SK-N-SH (cell line): ENCODE measurements at regions not wholly inside any gene's neighbourhood (a gene's known extent, or its start where the extent isn't known, plus 50 kb on each side); places are given as distances from the start of the nearest gene placed in this dataset.

Experiments used
- CTCF ChIA-PET: fragments of 300-600, 350-600 bp; formaldehyde crosslinking; extraction: SDS; loops from one replicate; lab custom pipeline; 2021; lab: Yijun Ruan, JAX
- POLR2A ChIA-PET: fragments of 350-600 bp; sonication (Branson Sonifier 250); formaldehyde crosslinking; extraction: SDS; loops from one replicate; lab custom pipeline; 2020; ENCODE audit warnings: antibody characterized with exemption, inconsistent platforms; lab: Yijun Ruan, JAX
- DNase-seq: peaks from one replicate; pipeline ENCODE4 v3.0.0; 2012
- H2AFZ ChIP-seq: fragments of 200-600 bp; sonication (generic); 2 replicates; pipeline ENCODE4 v1.8.1; 2016; ENCODE audit warnings: antibody characterized with exemption, mild to moderate bottlenecking, low read depth
- H3F3A ChIP-seq: fragments of 200-600 bp; sonication (generic); replicated peaks from 2 replicates; pipeline ENCODE3; 2016; ENCODE audit warnings: antibody characterized with exemption, mild to moderate bottlenecking; ENCODE audit not compliant: insufficient read depth
- H3K27ac ChIP-seq, 2 experiments: fragments of 200-500 bp in 1 of 2; fragments of 200-600 bp in 1 of 2; sonication (Bioruptor generic) in 1 of 2; sonication (generic), shearing (Covaris generic) in 1 of 2; 2 replicates each; pipeline versions ENCODE4 v1.5.1 to v1.6.1; 2014 to 2016; ENCODE audit warnings: low read depth in 2 of 2, inconsistent platforms in 1 of 2, low read length in 1 of 2, mild to moderate bottlenecking in 1 of 2, mixed read lengths in 1 of 2
- H3K27me3 ChIP-seq: fragments of 200-600 bp; sonication (generic), shearing (Covaris generic); 2 replicates; pipeline ENCODE4 v1.6.1; 2016; ENCODE audit warnings: mixed run types; ENCODE audit not compliant: insufficient read depth
- H3K36me3 ChIP-seq, 2 experiments: fragments of 200-500 bp in 1 of 2; fragments of 200-600 bp in 1 of 2; sonication (Bioruptor generic) in 1 of 2; sonication (generic) in 1 of 2; replicated peaks in 1 of 2; 2 replicates each; pipeline versions ENCODE3 to v1.5.1; 2014 to 2016; ENCODE audit warnings: low read length in 1 of 2, mild to moderate bottlenecking in 1 of 2; ENCODE audit not compliant: insufficient read depth in 2 of 2, control insufficient read depth in 1 of 2
- H3K4me1 ChIP-seq, 2 experiments: fragments of 200-500 bp in 1 of 2; fragments of 200-600 bp in 1 of 2; sonication (Bioruptor generic) in 1 of 2; sonication (generic), shearing (Covaris generic) in 1 of 2; 2 replicates each; pipeline versions ENCODE4 v1.5.1 to v1.6.1; 2014 to 2016; ENCODE audit warnings: low read depth in 1 of 2, low read length in 1 of 2, mixed run types in 1 of 2; ENCODE audit not compliant: insufficient read depth in 2 of 2, control insufficient read depth in 1 of 2
- H3K4me2 ChIP-seq: fragments of 200-600 bp; sonication (generic), shearing (Covaris generic); 2 replicates; pipeline ENCODE4 v1.6.1; 2017; ENCODE audit warnings: mixed run types
- H3K4me3 ChIP-seq, 2 experiments: fragments of 200-500 bp in 1 of 2; fragments of 200-600 bp in 1 of 2; sonication (Bioruptor generic) in 1 of 2; sonication (generic), shearing (Covaris generic) in 1 of 2; 2 replicates each; pipeline versions ENCODE4 v1.5.1 to v1.8.1; 2014 to 2016; ENCODE audit warnings: low read depth in 2 of 2, inconsistent platforms in 1 of 2, low read length in 1 of 2, mild to moderate bottlenecking in 1 of 2, mixed read lengths in 1 of 2, moderate library complexity in 1 of 2
- H3K79me2 ChIP-seq: fragments of 200-600 bp; sonication (generic); 2 replicates; pipeline ENCODE4 v1.8.1; 2017; ENCODE audit warnings: mild to moderate bottlenecking; ENCODE audit not compliant: insufficient read depth
- H3K9ac ChIP-seq: fragments of 200-600 bp; sonication (generic); 2 replicates; pipeline ENCODE4 v1.6.1; 2017; ENCODE audit warnings: mixed run types
- H3K9me2 ChIP-seq: fragments of 200-600 bp; sonication (generic); 2 replicates; pipeline ENCODE4 v1.6.1; 2017; ENCODE audit warnings: mixed run types
- H3K9me3 ChIP-seq: fragments of 200-600 bp; sonication (generic); 2 replicates; pipeline ENCODE4 v1.6.1; 2017; ENCODE audit warnings: mixed run types, mild to moderate bottlenecking, moderate library complexity
- H4K20me1 ChIP-seq: fragments of 200-600 bp; sonication (generic); 2 replicates; pipeline ENCODE4 v1.6.1; 2017; ENCODE audit warnings: mild to moderate bottlenecking, mixed run types; ENCODE audit not compliant: insufficient read depth
- EZH2phosphoT487 ChIP-seq: fragments of 200-600 bp; sonication (generic); IDR thresholded peaks from 2 replicates; pipeline ENCODE4 v1.6.1; 2017; ENCODE audit warnings: low read depth, mixed run types, mild to moderate bottlenecking, antibody characterized with exemption, moderate library complexity, borderline replicate concordance
- GABPA ChIP-seq: IDR thresholded peaks from 2 replicates; pipeline ENCODE4 v1.4.0; 2012; ENCODE audit warnings: low read depth, mild to moderate bottlenecking
- IRF3 ChIP-seq: fragments of 150-350 bp; IDR thresholded peaks from 2 replicates; pipeline ENCODE4 v1.6.1; 2016; ENCODE audit warnings: mild to moderate bottlenecking, low read depth, low read length
- PBX3 ChIP-seq: IDR thresholded peaks from 2 replicates; pipeline ENCODE4; 2012
- POLR2AphosphoS5 ChIP-seq: IDR thresholded peaks from 2 replicates; pipeline ENCODE4 v1.6.1; 2012; ENCODE audit warnings: low read depth, low read length
- RAD21 ChIP-seq: IDR thresholded peaks from 2 replicates; pipeline ENCODE4 v1.6.1; 2012; ENCODE audit warnings: mild to moderate bottlenecking, low read length
- RFX5 ChIP-seq: IDR thresholded peaks from 2 replicates; pipeline ENCODE4 v1.6.1; 2012; ENCODE audit warnings: mild to moderate bottlenecking, improper control_type of control experiment, low read length
- RXRA ChIP-seq: IDR thresholded peaks from 2 replicates; pipeline ENCODE4 v1.4.0; 2012; ENCODE audit warnings: low read depth, mild to moderate bottlenecking, borderline replicate concordance
- USF1 ChIP-seq: IDR thresholded peaks from 2 replicates; pipeline ENCODE4 v1.4.0; 2012; ENCODE audit warnings: low read depth, borderline replicate concordance
- USF2 ChIP-seq: fragments of 150-350 bp; IDR thresholded peaks from 2 replicates; pipeline ENCODE4 v1.6.1; 2017; ENCODE audit warnings: antibody characterized with exemption, low read length, low read depth, borderline replicate concordance
- WGBS: methylation state at CpG from one replicate; pipeline ENCODE4 v1.1.6; 2017; ENCODE audit warnings: low lambda C conversion rate; 5-methylcytosine and 5-hydroxymethylcytosine counted together

GRCh38 chr4:23241408-23241807, 548.7 kb downstream of the GBA3 start:
- no peaks in the 10 kb centered on the region for H3K9me3 ChIP-seq
- H3K9ac ChIP-seq, result no peak overlapping the region
- no peak overlapping the region for H3K4me2 ChIP-seq
- H2AFZ ChIP-seq, result no peak overlapping the region
- H4K20me1 ChIP-seq, result no peaks in the 10 kb centered on the region
- no peaks in the 10 kb centered on the region for H3K27me3 ChIP-seq
- H3K79me2 ChIP-seq, result no peaks in the 10 kb centered on the region
- no peaks in the 10 kb centered on the region for H3K36me3 ChIP-seq
- H3K27ac ChIP-seq, result no peak overlapping the region
- ChIA-PET CTCF (no interaction called here), POLR2A (no interaction called here)
- H3K4me1 ChIP-seq, result no peaks in the 10 kb centered on the region; a peak in 1 of 4 replicates
- H3K4me3 ChIP-seq, result no peak overlapping the region
- no peak for DNase-seq
- 53% methylated on average over 5 of the region's 5 CpGs for WGBS
- no peaks in the 10 kb centered on the region for H3F3A ChIP-seq
- no peaks in the 10 kb centered on the region for H3K9me2 ChIP-seq
- TF ChIP-seq GABPA (no peak), RAD21 (no peak), USF1 (no peak)

GRCh38 chr4:23238848-23239247, 546.1 kb downstream of the GBA3 start:
- Histone ChIP-seq H3F3A (no peaks in the 10 kb centered on the region), H3K36me3 (no peaks in the 10 kb centered on the region), H3K79me2 (no peaks in the 10 kb centered on the region), H3K4me2 (no peak overlapping the region), H3K9me2 (no peaks in the 10 kb centered on the region), H3K9ac (no peak overlapping the region), H3K27me3 (no peaks in the 10 kb centered on the region), H3K4me3 (no peak overlapping the region), H2AFZ (no peak overlapping the region), H4K20me1 (no peaks in the 10 kb centered on the region), H3K4me1 (no peaks in the 10 kb centered on the region; a peak in 1 of 4 replicates), H3K9me3 (no peaks in the 10 kb centered on the region), H3K27ac (no peak overlapping the region)
- ChIA-PET CTCF (no interaction called here), POLR2A (no interaction called here)
- no peak for DNase-seq
- TF ChIP-seq RFX5, result no peak
- no peak for TF ChIP-seq POLR2AphosphoS5
- TF ChIP-seq USF2, result no peak
- no peak for TF ChIP-seq RXRA
- TF ChIP-seq EZH2phosphoT487, result no peak
- TF ChIP-seq IRF3, result no peak
- TF ChIP-seq PBX3, result no peak
- no peak for TF ChIP-seq RAD21
- 0% methylated on average over 2 of the region's 2 CpGs for WGBS
